ENCODE measurements at regions not wholly inside any gene's neighbourhood (a gene's known extent, or its start where the extent isn't known, plus 50 kb on each side); places are given as distances from the start of the nearest gene placed in this dataset.

GRCh38 chr12:123034022-123034541 lies 53.6 kb downstream of the ARL6IP4 start:
- TF ChIP-seq CTCF (IDR thresholded peaks at IDR 0.05 in 2 of 3, conservative IDR thresholded peaks at IDR 0.05 in 1 of 3; ENCODE audit: borderline replicate concordance in 1 of 3, insufficient read depth in 1 of 3, low read depth in 2 of 3, low read length in 2 of 3) = no peak
- no peak for TF ChIP-seq YY1 (IDR thresholded peaks at IDR 0.05; ENCODE audit: extremely low read depth, insufficient replicate concordance, low read depth, low read length)
- no peak for TF ChIP-seq MAX (IDR thresholded peaks at IDR 0.05)

Measured in HCT116 (cell line).